GM06990 (cell line): ENCODE measurements at regions not wholly inside any gene's neighbourhood (a gene's known extent, or its start where the extent isn't known, plus 50 kb on each side); places are given as distances from the start of the nearest gene placed in this dataset.

Source experiments
- DNase-seq: peaks from one replicate; pipeline ENCODE4 v3.0.0-alpha.2; 2011; ENCODE audit not compliant: insufficient read length; ENCODE audit errors: extremely low read depth
- H3K27me3 ChIP-seq: replicated peaks from 2 replicates; pipeline ENCODE4 v1.6.0; 2011; ENCODE audit warnings: low read length; ENCODE audit not compliant: control insufficient read depth, insufficient read depth
- H3K36me3 ChIP-seq: 2 replicates; pipeline ENCODE4 v1.5.1; 2011; ENCODE audit warnings: low read length; ENCODE audit not compliant: control insufficient read depth, insufficient read depth
- H3K4me3 ChIP-seq: replicated peaks from 2 replicates; pipeline ENCODE4 v1.5.1; 2011; ENCODE audit warnings: low read depth, mild to moderate bottlenecking, control low read depth, low read length
- CTCF ChIP-seq: IDR thresholded peaks from 2 replicates; pipeline ENCODE4 v1.5.1; 2011; ENCODE audit warnings: low read length, control low read depth, mild to moderate bottlenecking, inconsistent platforms; ENCODE audit not compliant: insufficient read depth, poor library complexity, severe bottlenecking

- TF ChIP-seq CTCF, result no peak
- no peak overlapping the region for H3K4me3 ChIP-seq
- H3K27me3 ChIP-seq, result no peaks in the 10 kb centered on the region; the same call in none of the 2 replicates
- no peaks in the 10 kb centered on the region for H3K36me3 ChIP-seq
- DNase-seq, result no peak
These were observed 213.1 kb upstream of the NOCT start for GRCh38 chr4:138802499-138802898.

- no peak for DNase-seq
- no peaks in the 10 kb centered on the region for H3K36me3 ChIP-seq
- TF ChIP-seq CTCF, result no peak
- H3K27me3 ChIP-seq, result no peaks in the 10 kb centered on the region; the same call in none of the 2 replicates
- no peak overlapping the region for H3K4me3 ChIP-seq
These were observed 215.2 kb upstream of the NOCT start for GRCh38 chr4:138800421-138800820.

GRCh38 chr4:138798404-138798803 is 217.2 kb upstream of the NOCT start:
- no peak for DNase-seq
- no peak for TF ChIP-seq CTCF
- Histone ChIP-seq H3K36me3 (no peaks in the 10 kb centered on the region), H3K27me3 (no peaks in the 10 kb centered on the region; the same call in 1 of the 2 replicates), H3K4me3 (no peak overlapping the region)

- no peak for DNase-seq
These were observed 217.9 kb upstream of the NOCT start for GRCh38 chr4:138797646-138798045.

GRCh38 chr4:138796761-138797160 is 218.8 kb upstream of the NOCT start:
- H3K36me3 ChIP-seq, result no peaks in the 10 kb centered on the region
- no peaks in the 10 kb centered on the region; the same call in 1 of the 2 replicates for H3K27me3 ChIP-seq
- no peak overlapping the region for H3K4me3 ChIP-seq
- DNase-seq, result no peak
- no peak for TF ChIP-seq CTCF

More at GRCh38 chr4:138797646-138798045, 217.9 kb upstream of the NOCT start:
- Histone ChIP-seq H3K27me3 (no peaks in the 10 kb centered on the region; the same call in 1 of the 2 replicates), H3K36me3 (no peaks in the 10 kb centered on the region), H3K4me3 (no peak overlapping the region)
- TF ChIP-seq CTCF, result no peak

GRCh38 chr4:138790706-138791340 is 224.8 kb upstream of the NOCT start:
- no peak for TF ChIP-seq CTCF

More at GRCh38 chr4:138790706-138791340, 224.8 kb upstream of the NOCT start:
- no peaks in the 10 kb centered on the region for H3K27me3 ChIP-seq
- no peak overlapping the region for H3K4me3 ChIP-seq
- H3K36me3 ChIP-seq, result no peaks in the 10 kb centered on the region
- DNase-seq, result no peak
